NCI-H2227 (cell line): ENCODE measurements at regions not wholly inside any gene's neighbourhood (a gene's known extent, or its start where the extent isn't known, plus 50 kb on each side); places are given as distances from the start of the nearest gene placed in this dataset.

ENCODE experiments used
- DNase-seq: peaks from one replicate; lab custom pipeline; 2025; ENCODE audit not compliant: unreplicated experiment; lab: John Stamatoyannopoulos, UW

- DNase-seq, result no peak
Measured at GRCh38 chr3:107034142-107034541, 343.1 kb upstream of the CCDC54 start.

- DNase-seq, result no peak
Measured at GRCh38 chr3:107035176-107035575, 342.1 kb upstream of the CCDC54 start.

GRCh38 chr3:107044677-107045076, 332.6 kb upstream of the CCDC54 start:
- DNase-seq, result no peak

- no peak for DNase-seq
Measured at GRCh38 chr3:107045791-107046190, 331.4 kb upstream of the CCDC54 start.

- DNase-seq, result no peak
Measured at GRCh38 chr3:107055181-107055942, 321.9 kb upstream of the CCDC54 start.

- DNase-seq, result no peak
Measured at GRCh38 chr3:107061466-107061865, 315.8 kb upstream of the CCDC54 start.

GRCh38 chr3:107062310-107062709, 314.9 kb upstream of the CCDC54 start:
- no peak for DNase-seq

- DNase-seq, result no peak
Measured at GRCh38 chr3:107062787-107063186, 314.5 kb upstream of the CCDC54 start.

GRCh38 chr3:107063351-107063750, 313.9 kb upstream of the CCDC54 start:
- no peak for DNase-seq

- DNase-seq, result peak; percentile 44
Measured at GRCh38 chr3:107064405-107065060, 312.7 kb upstream of the CCDC54 start.

- DNase-seq, result no peak
Measured at GRCh38 chr3:107065094-107065861, 312.0 kb upstream of the CCDC54 start.

GRCh38 chr3:107067421-107067820, 309.8 kb upstream of the CCDC54 start:
- no peak for DNase-seq

GRCh38 chr3:107068980-107069379, 308.3 kb upstream of the CCDC54 start:
- no peak for DNase-seq

GRCh38 chr3:107076946-107077345, 300.3 kb upstream of the CCDC54 start:
- no peak for DNase-seq

GRCh38 chr3:107077391-107077790, 299.8 kb upstream of the CCDC54 start:
- DNase-seq, result no peak

- DNase-seq, result no peak
Measured at GRCh38 chr3:107082527-107082926, 294.7 kb upstream of the CCDC54 start.

GRCh38 chr3:107085261-107085660, 292.0 kb upstream of the CCDC54 start:
- DNase-seq, result no peak

GRCh38 chr3:107092121-107092520, 285.1 kb upstream of the CCDC54 start:
- no peak for DNase-seq

- DNase-seq, result no peak
Measured at GRCh38 chr3:107098864-107099263, 278.4 kb upstream of the CCDC54 start.

GRCh38 chr3:107100137-107100536, 277.1 kb upstream of the CCDC54 start:
- DNase-seq, result no peak

- DNase-seq, result no peak
Measured at GRCh38 chr3:107100573-107100972, 276.7 kb upstream of the CCDC54 start.

- DNase-seq, result no peak
Measured at GRCh38 chr3:107103786-107104185, 273.5 kb upstream of the CCDC54 start.
